ENCODE measurements at regions not wholly inside any gene's neighbourhood (a gene's known extent, or its start where the extent isn't known, plus 50 kb on each side); places are given as distances from the start of the nearest gene placed in this dataset.

GRCh38 chr2:65482971-65483370 lies 50.6 kb upstream of the SPRED2 start:
- DNase-seq: no peak
